ENCODE measurements at regions not wholly inside any gene's neighbourhood (a gene's known extent, or its start where the extent isn't known, plus 50 kb on each side); places are given as distances from the start of the nearest gene placed in this dataset.

DNA sequence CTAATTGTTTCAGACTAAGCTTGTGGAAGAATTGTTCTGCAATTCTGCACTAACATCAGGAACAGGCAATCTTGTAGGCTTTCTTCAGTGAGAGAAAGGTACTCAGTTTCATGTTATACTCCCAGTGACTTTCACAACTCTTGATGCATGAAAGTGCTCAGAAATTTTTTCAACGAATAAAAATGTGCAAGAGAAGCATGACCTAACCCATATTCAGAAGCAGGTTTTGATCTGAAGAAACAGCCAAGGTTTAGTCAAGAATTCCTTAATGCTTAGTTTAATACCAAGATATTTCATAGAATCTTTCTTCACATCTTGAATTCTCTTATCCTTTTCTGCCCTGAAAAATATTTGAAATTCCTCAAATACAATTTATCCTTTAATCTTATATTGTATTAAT is 197.2 kb upstream of the CSNK1A1L start:
- Histone ChIP-seq H3K9me3 (no peaks in the 10 kb centered on the region), H3K27me3 (no peaks in the 10 kb centered on the region), H3K4me1 (ENCODE audit: control insufficient read depth in 1 of 2, insufficient read depth in 1 of 2, low read depth in 1 of 2, low read length in 1 of 2) (no peaks in the 10 kb centered on the region), H3K4me3 (ENCODE audit: low read depth in 1 of 2, low read length in 1 of 2) (no peak overlapping the region), H3K36me3 (no peaks in the 10 kb centered on the region), H3K27ac (no peak overlapping the region)
- TF ChIP-seq, protein P1, sequence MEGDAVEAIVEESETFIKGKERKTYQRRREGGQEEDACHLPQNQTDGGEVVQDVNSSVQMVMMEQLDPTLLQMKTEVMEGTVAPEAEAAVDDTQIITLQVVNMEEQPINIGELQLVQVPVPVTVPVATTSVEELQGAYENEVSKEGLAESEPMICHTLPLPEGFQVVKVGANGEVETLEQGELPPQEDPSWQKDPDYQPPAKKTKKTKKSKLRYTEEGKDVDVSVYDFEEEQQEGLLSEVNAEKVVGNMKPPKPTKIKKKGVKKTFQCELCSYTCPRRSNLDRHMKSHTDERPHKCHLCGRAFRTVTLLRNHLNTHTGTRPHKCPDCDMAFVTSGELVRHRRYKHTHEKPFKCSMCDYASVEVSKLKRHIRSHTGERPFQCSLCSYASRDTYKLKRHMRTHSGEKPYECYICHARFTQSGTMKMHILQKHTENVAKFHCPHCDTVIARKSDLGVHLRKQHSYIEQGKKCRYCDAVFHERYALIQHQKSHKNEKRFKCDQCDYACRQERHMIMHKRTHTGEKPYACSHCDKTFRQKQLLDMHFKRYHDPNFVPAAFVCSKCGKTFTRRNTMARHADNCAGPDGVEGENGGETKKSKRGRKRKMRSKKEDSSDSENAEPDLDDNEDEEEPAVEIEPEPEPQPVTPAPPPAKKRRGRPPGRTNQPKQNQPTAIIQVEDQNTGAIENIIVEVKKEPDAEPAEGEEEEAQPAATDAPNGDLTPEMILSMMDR (IDR thresholded peaks at IDR 0.05) = no peak

GRCh38 chr13:37295573-37295972 is 190.1 kb upstream of the CSNK1A1L start:
- H3K27ac ChIP-seq = no peak overlapping the region
- TF ChIP-seq, protein P1 (IDR thresholded peaks at IDR 0.05) = no peak
- H3K4me3 ChIP-seq (ENCODE audit: low read depth in 1 of 2, low read length in 1 of 2) = no peak overlapping the region
- H3K4me1 ChIP-seq (ENCODE audit: control insufficient read depth in 1 of 2, insufficient read depth in 1 of 2, low read depth in 1 of 2, low read length in 1 of 2) = no peaks in the 10 kb centered on the region
- no peaks in the 10 kb centered on the region for H3K27me3 ChIP-seq
- no peaks in the 10 kb centered on the region for H3K36me3 ChIP-seq
- H3K9me3 ChIP-seq = no peaks in the 10 kb centered on the region

GRCh38 chr13:37295071-37295470 is 189.6 kb upstream of the CSNK1A1L start:
- H3K36me3 ChIP-seq = no peaks in the 10 kb centered on the region
- TF ChIP-seq, protein P1 (IDR thresholded peaks at IDR 0.05) = no peak
- H3K4me1 ChIP-seq (ENCODE audit: control insufficient read depth in 1 of 2, insufficient read depth in 1 of 2, low read depth in 1 of 2, low read length in 1 of 2) = no peaks in the 10 kb centered on the region
- H3K4me3 ChIP-seq (ENCODE audit: low read depth in 1 of 2, low read length in 1 of 2) = no peak overlapping the region
- no peak overlapping the region for H3K27ac ChIP-seq
- H3K9me3 ChIP-seq = no peaks in the 10 kb centered on the region
- H3K27me3 ChIP-seq = no peaks in the 10 kb centered on the region

GRCh38 chr13:37294472-37294871 is 189.0 kb upstream of the CSNK1A1L start:
- no peak overlapping the region for H3K27ac ChIP-seq
- no peaks in the 10 kb centered on the region for H3K9me3 ChIP-seq
- H3K27me3 ChIP-seq = no peaks in the 10 kb centered on the region
- no peaks in the 10 kb centered on the region for H3K4me1 ChIP-seq (ENCODE audit: control insufficient read depth in 1 of 2, insufficient read depth in 1 of 2, low read depth in 1 of 2, low read length in 1 of 2)
- H3K4me3 ChIP-seq (ENCODE audit: low read depth in 1 of 2, low read length in 1 of 2) = no peak overlapping the region
- TF ChIP-seq, protein P1 (IDR thresholded peaks at IDR 0.05) = no peak
- no peaks in the 10 kb centered on the region for H3K36me3 ChIP-seq

DNA sequence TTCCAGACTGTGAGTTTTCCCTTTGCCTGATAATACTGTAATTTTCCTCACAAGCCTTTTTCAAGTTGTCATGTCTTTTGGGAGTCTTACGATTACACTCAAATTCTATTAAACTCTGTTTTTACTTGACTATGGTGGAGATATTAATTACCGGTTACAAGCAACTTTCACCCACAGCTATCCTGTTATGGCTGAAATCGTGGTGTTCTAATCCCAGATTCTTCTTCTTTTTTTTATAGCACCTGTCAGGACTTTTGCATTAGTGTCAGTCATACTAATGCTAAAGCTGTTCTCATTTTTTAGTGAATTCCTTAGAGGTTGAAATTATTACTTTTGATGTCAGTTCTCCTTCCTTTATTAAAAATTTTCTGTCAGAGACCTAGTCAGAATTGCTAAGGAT is 187.8 kb upstream of the CSNK1A1L start:
- Histone ChIP-seq H3K9me3 (no peaks in the 10 kb centered on the region), H3K27me3 (no peaks in the 10 kb centered on the region), H3K36me3 (no peaks in the 10 kb centered on the region), H3K4me3 (ENCODE audit: low read depth in 1 of 2, low read length in 1 of 2) (no peak overlapping the region), H3K27ac (no peak overlapping the region), H3K4me1 (ENCODE audit: control insufficient read depth in 1 of 2, insufficient read depth in 1 of 2, low read depth in 1 of 2, low read length in 1 of 2) (no peaks in the 10 kb centered on the region)
- TF ChIP-seq, protein P1 (IDR thresholded peaks at IDR 0.05) = no peak
